ENCODE measurements at regions not wholly inside any gene's neighbourhood (a gene's known extent, or its start where the extent isn't known, plus 50 kb on each side); places are given as distances from the start of the nearest gene placed in this dataset.

GRCh38 chr3:192009903-192010302, 548.9 kb downstream of the PYDC2 start:
- POLR2A ChIA-PET, result no interaction called here
- no CpG with 5 or more reads among the region's 2 CpGs for WGBS (ENCODE audit: insufficient coverage)
- no peak for DNase-seq
- H3K27me3 ChIP-seq (replicated peaks in 2 of 5; ENCODE audit: control insufficient read depth in 4 of 5, insufficient read depth in 5 of 5, low read length in 4 of 5), result no peaks in the 10 kb centered on the region
- H3K4me1 ChIP-seq (ENCODE audit: control extremely low read depth in 1 of 4, control insufficient read depth in 4 of 4, insufficient read depth in 4 of 4, low read length in 3 of 4), result no peaks in the 10 kb centered on the region
- H3K27ac ChIP-seq (ENCODE audit: insufficient read depth in 1 of 2, low read depth in 1 of 2, low read length in 2 of 2, poor library complexity in 1 of 2, severe bottlenecking in 2 of 2), result no peak overlapping the region
- CTCF ChIA-PET, result no interaction called here
- H3K9me3 ChIP-seq (ENCODE audit: control extremely low read depth in 1 of 5, control insufficient read depth in 4 of 5, insufficient read depth in 2 of 5, low read depth in 1 of 5, low read length in 4 of 5), result peaks cover 0 to 3% (median 0%) of the 10 kb centered on the region in 5 experiments
- no peak overlapping the region for H3K4me3 ChIP-seq (ENCODE audit: control insufficient read depth in 1 of 7, extremely low read depth in 1 of 7, insufficient read depth in 4 of 7, low read depth in 2 of 7, low read length in 6 of 7)
- H3K36me3 ChIP-seq (ENCODE audit: control insufficient read depth in 4 of 4, insufficient read depth in 4 of 4, low read length in 3 of 4), result no peaks in the 10 kb centered on the region

- no peaks in the 10 kb centered on the region for H3K4me1 ChIP-seq (ENCODE audit: control extremely low read depth in 1 of 4, control insufficient read depth in 4 of 4, insufficient read depth in 4 of 4, low read length in 3 of 4)
- ChIA-PET CTCF (no interaction called here), POLR2A (no interaction called here)
- no peak overlapping the region for H3K27ac ChIP-seq (ENCODE audit: insufficient read depth in 1 of 2, low read depth in 1 of 2, low read length in 2 of 2, poor library complexity in 1 of 2, severe bottlenecking in 2 of 2)
- WGBS (ENCODE audit: insufficient coverage), result 44% methylated on average over 1 of the region's 2 CpGs
- no peaks in the 10 kb centered on the region for H3K27me3 ChIP-seq (replicated peaks in 2 of 5; ENCODE audit: control insufficient read depth in 4 of 5, insufficient read depth in 5 of 5, low read length in 4 of 5)
- no peak for DNase-seq
- no peaks in the 10 kb centered on the region for H3K36me3 ChIP-seq (ENCODE audit: control insufficient read depth in 4 of 4, insufficient read depth in 4 of 4, low read length in 3 of 4)
- H3K4me3 ChIP-seq (ENCODE audit: control insufficient read depth in 1 of 7, extremely low read depth in 1 of 7, insufficient read depth in 4 of 7, low read depth in 2 of 7, low read length in 6 of 7), result no peak overlapping the region
- peaks cover 0 to 3% (median 0%) of the 10 kb centered on the region in 5 experiments for H3K9me3 ChIP-seq (ENCODE audit: control extremely low read depth in 1 of 5, control insufficient read depth in 4 of 5, insufficient read depth in 2 of 5, low read depth in 1 of 5, low read length in 4 of 5)
Observed at GRCh38 chr3:192010490-192010889, 549.5 kb downstream of the PYDC2 start.

- no peak for DNase-seq
- Histone ChIP-seq H3K27ac (ENCODE audit: insufficient read depth in 1 of 2, low read depth in 1 of 2, low read length in 2 of 2, poor library complexity in 1 of 2, severe bottlenecking in 2 of 2) (no peak overlapping the region), H3K4me1 (ENCODE audit: control extremely low read depth in 1 of 4, control insufficient read depth in 4 of 4, insufficient read depth in 4 of 4, low read length in 3 of 4) (no peaks in the 10 kb centered on the region), H3K27me3 (replicated peaks in 2 of 5; ENCODE audit: control insufficient read depth in 4 of 5, insufficient read depth in 5 of 5, low read length in 4 of 5) (no peaks in the 10 kb centered on the region), H3K9me3 (ENCODE audit: control extremely low read depth in 1 of 5, control insufficient read depth in 4 of 5, insufficient read depth in 2 of 5, low read depth in 1 of 5, low read length in 4 of 5) (peaks cover 0 to 3% (median 0%) of the 10 kb centered on the region in 5 experiments), H3K4me3 (ENCODE audit: control insufficient read depth in 1 of 7, extremely low read depth in 1 of 7, insufficient read depth in 4 of 7, low read depth in 2 of 7, low read length in 6 of 7) (no peak overlapping the region), H3K36me3 (ENCODE audit: control insufficient read depth in 4 of 4, insufficient read depth in 4 of 4, low read length in 3 of 4) (no peaks in the 10 kb centered on the region)
- WGBS (ENCODE audit: insufficient coverage), result no CpG with 5 or more reads among the region's 1 CpG
- CTCF ChIA-PET, result no interaction called here
- POLR2A ChIA-PET, result no interaction called here
Observed at GRCh38 chr3:192011137-192011536, 550.2 kb downstream of the PYDC2 start.

- no peak for DNase-seq
- Histone ChIP-seq H3K4me3 (ENCODE audit: control insufficient read depth in 1 of 7, extremely low read depth in 1 of 7, insufficient read depth in 4 of 7, low read depth in 2 of 7, low read length in 6 of 7) (no peak overlapping the region), H3K36me3 (ENCODE audit: control insufficient read depth in 4 of 4, insufficient read depth in 4 of 4, low read length in 3 of 4) (no peaks in the 10 kb centered on the region), H3K27me3 (replicated peaks in 2 of 5; ENCODE audit: control insufficient read depth in 4 of 5, insufficient read depth in 5 of 5, low read length in 4 of 5) (no peaks in the 10 kb centered on the region), H3K27ac (ENCODE audit: insufficient read depth in 1 of 2, low read depth in 1 of 2, low read length in 2 of 2, poor library complexity in 1 of 2, severe bottlenecking in 2 of 2) (no peak overlapping the region), H3K9me3 (ENCODE audit: control extremely low read depth in 1 of 5, control insufficient read depth in 4 of 5, insufficient read depth in 2 of 5, low read depth in 1 of 5, low read length in 4 of 5) (peaks cover 0 to 1% (median 0%) of the 10 kb centered on the region in 5 experiments), H3K4me1 (ENCODE audit: control extremely low read depth in 1 of 4, control insufficient read depth in 4 of 4, insufficient read depth in 4 of 4, low read length in 3 of 4) (no peaks in the 10 kb centered on the region)
- ChIA-PET POLR2A (no interaction called here), CTCF (no interaction called here)
- 100% methylated on average over 1 of the region's 1 CpG for WGBS (ENCODE audit: insufficient coverage)
Observed at GRCh38 chr3:192013110-192013509, 552.1 kb downstream of the PYDC2 start.

GRCh38 chr3:192022412-192022811, 561.4 kb downstream of the PYDC2 start:
- Histone ChIP-seq H3K4me1 (ENCODE audit: control extremely low read depth in 1 of 4, control insufficient read depth in 4 of 4, insufficient read depth in 4 of 4, low read length in 3 of 4) (no peaks in the 10 kb centered on the region), H3K27me3 (replicated peaks in 2 of 5; ENCODE audit: control insufficient read depth in 4 of 5, insufficient read depth in 5 of 5, low read length in 4 of 5) (no peaks in the 10 kb centered on the region), H3K27ac (ENCODE audit: insufficient read depth in 1 of 2, low read depth in 1 of 2, low read length in 2 of 2, poor library complexity in 1 of 2, severe bottlenecking in 2 of 2) (no peak overlapping the region), H3K4me3 (ENCODE audit: control insufficient read depth in 1 of 7, extremely low read depth in 1 of 7, insufficient read depth in 4 of 7, low read depth in 2 of 7, low read length in 6 of 7) (no peak overlapping the region), H3K9me3 (ENCODE audit: control extremely low read depth in 1 of 5, control insufficient read depth in 4 of 5, insufficient read depth in 2 of 5, low read depth in 1 of 5, low read length in 4 of 5) (no peaks in the 10 kb centered on the region), H3K36me3 (ENCODE audit: control insufficient read depth in 4 of 4, insufficient read depth in 4 of 4, low read length in 3 of 4) (no peaks in the 10 kb centered on the region)
- DNase-seq, result no peak
- POLR2A ChIA-PET, result no interaction called here
- 92% methylated on average over 1 of the region's 2 CpGs for WGBS (ENCODE audit: insufficient coverage)
- CTCF ChIA-PET, result no interaction called here

GRCh38 chr3:192024751-192025150, 563.8 kb downstream of the PYDC2 start:
- Histone ChIP-seq H3K27ac (ENCODE audit: insufficient read depth in 1 of 2, low read depth in 1 of 2, low read length in 2 of 2, poor library complexity in 1 of 2, severe bottlenecking in 2 of 2) (no peak overlapping the region), H3K27me3 (replicated peaks in 2 of 5; ENCODE audit: control insufficient read depth in 4 of 5, insufficient read depth in 5 of 5, low read length in 4 of 5) (no peaks in the 10 kb centered on the region), H3K36me3 (ENCODE audit: control insufficient read depth in 4 of 4, insufficient read depth in 4 of 4, low read length in 3 of 4) (no peaks in the 10 kb centered on the region), H3K4me1 (ENCODE audit: control extremely low read depth in 1 of 4, control insufficient read depth in 4 of 4, insufficient read depth in 4 of 4, low read length in 3 of 4) (no peaks in the 10 kb centered on the region), H3K4me3 (ENCODE audit: control insufficient read depth in 1 of 7, extremely low read depth in 1 of 7, insufficient read depth in 4 of 7, low read depth in 2 of 7, low read length in 6 of 7) (no peak overlapping the region), H3K9me3 (ENCODE audit: control extremely low read depth in 1 of 5, control insufficient read depth in 4 of 5, insufficient read depth in 2 of 5, low read depth in 1 of 5, low read length in 4 of 5) (no peaks in the 10 kb centered on the region)
- 63% methylated on average over 1 of the region's 1 CpG for WGBS (ENCODE audit: insufficient coverage)
- CTCF ChIA-PET, result interaction anchor here (0.6 kb wide), 1 partner anchor 1271 kb away, joined by 3 read pairs; no protein-coding TSS in a partner anchor
- DNase-seq, result no peak
- POLR2A ChIA-PET, result no interaction called here

GRCh38 chr3:192026661-192027060, 565.7 kb downstream of the PYDC2 start:
- no CpG with 5 or more reads among the region's 2 CpGs for WGBS (ENCODE audit: insufficient coverage)
- H3K36me3 ChIP-seq (ENCODE audit: control insufficient read depth in 4 of 4, insufficient read depth in 4 of 4, low read length in 3 of 4), result no peaks in the 10 kb centered on the region
- no peak overlapping the region for H3K4me3 ChIP-seq (ENCODE audit: control insufficient read depth in 1 of 7, extremely low read depth in 1 of 7, insufficient read depth in 4 of 7, low read depth in 2 of 7, low read length in 6 of 7)
- H3K27me3 ChIP-seq (replicated peaks in 2 of 5; ENCODE audit: control insufficient read depth in 4 of 5, insufficient read depth in 5 of 5, low read length in 4 of 5), result no peaks in the 10 kb centered on the region
- ChIA-PET CTCF (no interaction called here), POLR2A (no interaction called here)
- H3K4me1 ChIP-seq (ENCODE audit: control extremely low read depth in 1 of 4, control insufficient read depth in 4 of 4, insufficient read depth in 4 of 4, low read length in 3 of 4), result no peaks in the 10 kb centered on the region
- no peak overlapping the region for H3K27ac ChIP-seq (ENCODE audit: insufficient read depth in 1 of 2, low read depth in 1 of 2, low read length in 2 of 2, poor library complexity in 1 of 2, severe bottlenecking in 2 of 2)
- DNase-seq, result no peak
- H3K9me3 ChIP-seq (ENCODE audit: control extremely low read depth in 1 of 5, control insufficient read depth in 4 of 5, insufficient read depth in 2 of 5, low read depth in 1 of 5, low read length in 4 of 5), result no peaks in the 10 kb centered on the region

Measured in common myeloid progenitor, CD34-positive (primary cell).